ENCODE measurements at regions not wholly inside any gene's neighbourhood (a gene's known extent, or its start where the extent isn't known, plus 50 kb on each side); places are given as distances from the start of the nearest gene placed in this dataset.

DNA sequence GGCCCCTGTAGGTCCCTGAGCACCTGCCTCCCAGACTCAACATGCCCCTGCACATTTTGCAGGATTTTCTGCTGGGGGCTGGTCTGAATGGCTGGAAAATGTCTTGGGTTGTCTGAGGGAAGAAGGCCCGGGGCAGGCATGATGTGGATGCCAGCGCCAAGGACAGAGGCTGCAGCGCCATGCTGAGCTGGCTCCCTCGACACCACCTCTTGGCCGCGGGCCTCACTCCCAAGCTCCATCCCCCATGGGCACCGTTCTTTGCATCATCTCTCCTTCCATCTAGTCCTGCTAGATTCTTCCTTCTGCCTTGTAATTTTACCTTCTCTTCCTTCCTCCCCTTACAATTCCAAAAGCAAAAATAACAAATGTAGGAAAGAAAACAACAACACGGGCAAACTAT lies 70.6 kb downstream of the ZIC5 start:
- Histone ChIP-seq H4K5ac (ENCODE audit: insufficient read length, low read depth, low read length) (no peak overlapping the region), H2AFZ (ENCODE audit: low read length) (no peak overlapping the region), H2AK5ac (ENCODE audit: low read depth, low read length) (0 out of 2 replicates have a peak overlapping the region, but pooled peaks have one; percentile 58), H3K4me3 (ENCODE audit: extremely low read depth in 1 of 4, insufficient read depth in 2 of 4, low read depth in 3 of 4, low read length in 4 of 4) (no peak overlapping the region), H3K27ac (ENCODE audit: low read depth, low read length) (no peak overlapping the region), H3K14ac (ENCODE audit: insufficient read length) (no peak overlapping the region), H2BK5ac (ENCODE audit: low read depth, low read length) (no peak overlapping the region), H3K23ac (ENCODE audit: insufficient read length) (no peak overlapping the region), H2BK12ac (ENCODE audit: low read depth, low read length) (peak overlapping the region; percentile 10; the same call in 1 of the 2 replicates), H2BK120ac (replicated peaks; ENCODE audit: low read depth, low read length) (no peak overlapping the region), H3K18ac (ENCODE audit: extremely low read depth, low read length) (no peak overlapping the region; the same call in 1 of the 2 replicates), H3K79me1 (ENCODE audit: low read depth, low read length) (no peaks in the 10 kb centered on the region), H3K36me3 (ENCODE audit: control insufficient read depth in 2 of 4, insufficient read depth in 4 of 4, low read length in 3 of 4) (no peaks in the 10 kb centered on the region), H4K91ac (replicated peaks; ENCODE audit: insufficient read length, low read length) (peak overlapping the region; percentile 7), H3K4me1 (replicated peaks in 1 of 4; ENCODE audit: control insufficient read depth in 3 of 4, insufficient read depth in 4 of 4, low read length in 3 of 4) (peaks cover 0 to 5% (median 1%) of the 10 kb centered on the region in 4 experiments; a peak in 2 of 7 replicates), H3K4me2 (ENCODE audit: insufficient read depth in 1 of 2, low read depth in 2 of 2, low read length in 2 of 2) (no peak overlapping the region), H4K8ac (ENCODE audit: extremely low read depth, insufficient read depth, low read length) (no peak overlapping the region; the same call in 1 of the 2 replicates), H3K27me3 (replicated peaks in 1 of 4; ENCODE audit: control insufficient read depth in 3 of 4, extremely low read depth in 1 of 4, insufficient read depth in 3 of 4, low read length in 3 of 4) (peaks cover 0 to 5% (median 2%) of the 10 kb centered on the region in 4 experiments; a peak in 3 of 7 replicates), H3K9ac (replicated peaks in 1 of 4; ENCODE audit: extremely low read depth in 1 of 4, low read depth in 3 of 4, low read length in 3 of 4) (no peak overlapping the region; a peak in 1 of 7 replicates), H3K4ac (replicated peaks; ENCODE audit: insufficient read length, low read depth, low read length) (no peak overlapping the region), H4K20me1 (replicated peaks in 1 of 2; ENCODE audit: control insufficient read depth in 1 of 2, insufficient read depth in 2 of 2, low read length in 2 of 2) (no peaks in the 10 kb centered on the region), H3K9me3 (ENCODE audit: insufficient read depth in 2 of 2, low read depth in 1 of 2, low read length in 1 of 2) (no peaks in the 10 kb centered on the region), H3K56ac (replicated peaks; ENCODE audit: insufficient read length, low read depth, low read length) (no peak overlapping the region), H2BK20ac (ENCODE audit: low read length) (0 out of 2 replicates have a peak overlapping the region, but pooled peaks have one; percentile 67), H2BK15ac (ENCODE audit: low read length) (no peak overlapping the region), H3K23me2 (ENCODE audit: low read depth, low read length) (no peaks in the 10 kb centered on the region), H3K79me2 (ENCODE audit: control insufficient read depth in 1 of 2, insufficient read depth in 2 of 2, low read length in 2 of 2) (no peaks in the 10 kb centered on the region)
- DNase-seq (ENCODE audit: low read depth in 1 of 2, low spot score in 2 of 2) (no peak), FAIRE-seq (no peak)
- WGBS, 2 experiments (ENCODE audit: extremely low coverage in 1 of 2, insufficient coverage in 1 of 2, insufficient read length in 1 of 2, insufficient replicate concordance in 2 of 2, low coverage in 1 of 2, low lambda C conversion rate in 2 of 2, missing lambda C conversion rate in 1 of 2): 91% methylated on average over 8 of the region's 8 CpGs; no CpG with 5 or more reads in 1 of the 2 experiments
- ChIA-PET CTCF (ENCODE audit: partially characterized antibody) (interaction anchor here (0.7 to 6.9 kb wide), 54 partner anchors 8 to 672 kb away, joined by 3 to 80 read pairs (median 5); no protein-coding TSS in a partner anchor), POLR2A (ENCODE audit: partially characterized antibody) (no interaction called here)
- TF ChIP-seq FOSL1 (IDR thresholded peaks at IDR 0.05; ENCODE audit: insufficient read depth, low read depth, low read length): no peak
- no peak for TF ChIP-seq YY1 (IDR thresholded peaks at IDR 0.05; ENCODE audit: low read depth, low read length)
- no peak for TF ChIP-seq EP300 (IDR thresholded peaks at IDR 0.05; ENCODE audit: borderline replicate concordance in 1 of 2, low read depth in 2 of 2, low read length in 2 of 2)
- no peak for TF ChIP-seq KDM1A (IDR thresholded peaks at IDR 0.05; ENCODE audit: borderline replicate concordance, low read length)

Measured in H1 (cell line).